Amniotic stem cell (primary cell): ENCODE measurements at regions not wholly inside any gene's neighbourhood (a gene's known extent, or its start where the extent isn't known, plus 50 kb on each side); places are given as distances from the start of the nearest gene placed in this dataset.

Source experiments
- DNase-seq: peaks from one replicate; lab custom pipeline; 2025; lab: John Stamatoyannopoulos, UW

- DNase-seq: no peak
Measured at GRCh38 chr2:163265562-163265961, 427.0 kb upstream of the KCNH7 start.

- no peak for DNase-seq
Measured at GRCh38 chr2:163264341-163264740, 425.8 kb upstream of the KCNH7 start.

GRCh38 chr2:163259489-163259888, 420.9 kb upstream of the KCNH7 start:
- no peak for DNase-seq

GRCh38 chr2:163255086-163255485, 416.5 kb upstream of the KCNH7 start:
- no peak for DNase-seq

- no peak for DNase-seq
Measured at GRCh38 chr2:163253621-163254285, 415.2 kb upstream of the KCNH7 start.

- no peak for DNase-seq
Measured at GRCh38 chr2:163252199-163252598, 413.6 kb upstream of the KCNH7 start.

GRCh38 chr2:163248376-163249253, 410.0 kb upstream of the KCNH7 start:
- no peak for DNase-seq

GRCh38 chr2:163247847-163248220, 409.3 kb upstream of the KCNH7 start:
- no peak for DNase-seq

GRCh38 chr2:163247156-163247846, 408.7 kb upstream of the KCNH7 start:
- no peak for DNase-seq

GRCh38 chr2:163246135-163246534, 407.6 kb upstream of the KCNH7 start:
- DNase-seq: no peak

- DNase-seq: no peak
Measured at GRCh38 chr2:163236553-163236952, 398.0 kb upstream of the KCNH7 start.

- no peak for DNase-seq
Measured at GRCh38 chr2:163231666-163232065, 393.1 kb upstream of the KCNH7 start.

- no peak for DNase-seq
Measured at GRCh38 chr2:163213661-163214081, 375.1 kb upstream of the KCNH7 start.

- peak; percentile 22 for DNase-seq
Measured at GRCh38 chr2:163210430-163210918, 371.9 kb upstream of the KCNH7 start.

GRCh38 chr2:163207693-163208370, 369.3 kb upstream of the KCNH7 start:
- DNase-seq: no peak

GRCh38 chr2:163205589-163206254, 367.2 kb upstream of the KCNH7 start:
- DNase-seq: no peak

GRCh38 chr2:163200741-163201140, 362.2 kb upstream of the KCNH7 start:
- DNase-seq: no peak

GRCh38 chr2:163198972-163199371, 360.4 kb upstream of the KCNH7 start:
- no peak for DNase-seq

GRCh38 chr2:163198007-163198406, 359.4 kb upstream of the KCNH7 start:
- DNase-seq: no peak

GRCh38 chr2:163191372-163191771, 352.8 kb upstream of the KCNH7 start:
- peak; percentile 55 for DNase-seq

GRCh38 chr2:163187995-163188655, 349.6 kb upstream of the KCNH7 start:
- no peak for DNase-seq
